GM18870 (cell line): ENCODE measurements at regions not wholly inside any gene's neighbourhood (a gene's known extent, or its start where the extent isn't known, plus 50 kb on each side); places are given as distances from the start of the nearest gene placed in this dataset.
"Not testable (repeated sequence)": the region's sequence is repeated elsewhere in the genome, so short reads cannot be mapped to it uniquely, and the experiment has no call there.

Source experiments
- ATAC-seq: cut with Tn5 transposase; IDR thresholded peaks from one replicate; pipeline ENCODE4 v1.9.1; 2021; ENCODE audit warnings: moderate library complexity; ENCODE audit not compliant: unreplicated experiment

GRCh38 chr15:62657501-62657900 lies 385.0 kb upstream of the TPM1 start:
- ATAC-seq: not testable (repeated sequence)

DNA sequence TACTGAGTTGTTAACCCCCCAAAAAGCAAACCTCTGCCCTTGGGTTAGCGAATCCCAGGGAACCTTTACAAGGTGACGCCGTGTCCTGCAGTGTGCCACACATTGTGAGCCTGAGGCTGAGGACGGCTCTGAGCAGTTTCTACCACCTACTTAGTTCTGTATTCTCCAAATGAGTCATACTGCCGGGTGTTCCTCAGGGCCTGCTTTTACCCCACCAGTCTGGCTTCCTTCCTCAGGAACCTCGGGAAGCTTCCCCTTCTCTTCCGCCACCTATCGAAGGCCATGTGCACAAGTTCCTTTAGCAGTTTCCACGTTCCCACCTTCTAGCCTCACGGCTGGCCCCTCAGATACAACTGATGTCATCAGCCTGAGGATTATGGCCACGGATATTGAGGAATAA lies 384.0 kb upstream of the TPM1 start:
- no peak for ATAC-seq

GRCh38 chr15:62663547-62663946 lies 379.0 kb upstream of the TPM1 start:
- ATAC-seq: no peak

DNA sequence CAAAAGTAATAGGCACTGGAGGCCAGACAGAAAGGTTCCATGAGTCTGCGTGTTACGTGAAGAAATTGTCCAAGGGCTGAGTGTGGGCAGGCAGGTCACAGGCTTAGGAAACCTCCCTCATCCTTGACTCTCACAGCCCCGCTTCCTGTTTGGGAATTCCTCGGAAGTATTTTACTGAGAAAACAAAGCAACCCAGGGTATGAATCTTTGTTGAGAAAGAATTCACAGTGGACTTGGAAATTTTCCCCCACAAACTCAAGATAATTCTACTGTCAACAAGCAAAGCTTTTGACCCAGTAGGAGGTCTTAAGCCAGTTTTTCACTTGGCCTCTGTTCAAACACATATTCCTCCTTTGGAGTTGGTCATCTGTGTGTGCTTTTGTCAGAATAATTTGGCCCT lies 377.1 kb upstream of the TPM1 start:
- no peak for ATAC-seq

DNA sequence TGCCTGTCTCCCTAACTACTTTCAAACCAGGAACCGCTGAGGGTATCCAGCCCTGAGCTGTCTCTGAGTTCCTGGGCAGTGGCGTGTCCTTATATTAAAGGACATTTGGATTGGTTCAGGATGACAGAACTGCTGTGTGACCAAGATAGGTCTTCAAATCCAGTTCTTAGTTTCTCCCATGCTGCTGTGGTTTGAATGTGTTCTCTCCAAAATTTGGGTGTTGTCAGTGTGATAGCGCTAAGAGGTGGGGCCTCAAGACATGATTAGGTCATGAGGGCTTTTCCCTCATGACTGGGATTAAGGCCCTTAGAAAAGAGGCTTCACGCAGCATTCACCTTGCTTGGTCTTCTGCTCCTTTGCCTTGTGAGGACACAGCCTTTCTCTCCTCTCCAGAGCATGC lies 376.5 kb upstream of the TPM1 start:
- no peak for ATAC-seq

GRCh38 chr15:62672268-62672667 lies 370.3 kb upstream of the TPM1 start:
- no peak for ATAC-seq

DNA sequence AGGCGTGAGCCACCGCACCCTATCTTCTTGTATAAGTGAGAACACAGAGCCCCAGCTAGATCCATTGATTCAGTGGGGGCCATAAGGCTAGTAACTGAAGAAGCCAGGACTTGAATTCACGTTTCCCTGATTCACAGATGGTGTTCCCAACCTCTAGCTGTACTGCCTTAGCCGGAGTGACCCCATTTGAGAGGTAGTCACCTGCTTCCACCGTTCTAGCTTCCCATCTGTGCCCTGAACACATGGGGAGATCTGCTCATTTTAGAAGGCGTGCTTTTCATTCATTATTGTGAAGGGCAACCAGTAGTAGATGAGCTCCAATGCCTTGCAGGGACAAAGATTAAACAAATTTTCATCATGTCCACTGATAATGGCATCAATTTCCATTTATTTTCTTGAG lies 365.7 kb upstream of the TPM1 start:
- ATAC-seq: no peak

DNA sequence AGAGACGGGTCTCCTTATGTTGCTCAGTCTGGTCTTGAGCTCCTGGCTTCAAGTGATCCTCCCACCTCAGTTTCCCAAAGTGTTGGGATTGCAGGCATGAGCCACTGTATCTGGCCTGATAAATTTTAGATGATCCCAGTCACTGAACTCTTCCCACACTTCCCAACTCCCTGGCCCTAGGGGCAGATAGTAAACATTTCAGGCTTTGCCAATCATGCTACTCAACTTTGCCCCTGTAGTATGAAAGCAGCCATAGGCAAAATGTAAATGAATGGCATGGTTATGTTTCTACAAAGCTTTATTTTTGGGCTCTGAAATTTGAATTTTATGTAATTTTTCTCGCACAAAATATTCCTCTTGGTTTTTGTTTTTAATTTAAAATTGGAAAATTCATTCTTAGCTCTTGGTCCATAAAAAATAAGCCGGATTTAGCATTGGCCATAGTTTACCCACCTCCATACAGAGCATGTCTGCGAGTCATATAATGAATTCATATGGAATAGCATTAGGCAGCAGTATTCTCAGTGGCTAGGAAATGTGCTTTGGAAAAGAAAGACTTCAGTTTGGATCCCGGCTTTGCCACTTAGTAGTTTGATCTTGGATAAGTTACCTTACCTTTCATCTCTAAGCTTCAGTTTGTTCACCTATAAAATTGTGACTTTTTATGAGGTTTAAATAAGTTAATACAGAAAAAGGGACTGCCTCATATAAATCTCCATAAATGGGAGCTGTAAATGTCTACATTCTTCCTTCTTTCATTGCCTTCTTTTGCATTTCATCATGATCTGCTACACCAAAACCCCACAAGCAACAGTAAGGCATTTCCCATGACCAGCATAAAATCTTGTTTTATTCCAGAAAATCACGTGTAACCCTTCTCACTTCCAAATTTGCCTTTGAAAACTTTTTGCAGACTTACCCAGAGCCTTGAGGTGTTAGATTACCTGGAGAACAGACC lies 360.3 kb upstream of the TPM1 start:
- ATAC-seq: no peak

- not testable (repeated sequence) for ATAC-seq
Observed at GRCh38 chr15:62683192-62683591, 359.4 kb upstream of the TPM1 start.

DNA sequence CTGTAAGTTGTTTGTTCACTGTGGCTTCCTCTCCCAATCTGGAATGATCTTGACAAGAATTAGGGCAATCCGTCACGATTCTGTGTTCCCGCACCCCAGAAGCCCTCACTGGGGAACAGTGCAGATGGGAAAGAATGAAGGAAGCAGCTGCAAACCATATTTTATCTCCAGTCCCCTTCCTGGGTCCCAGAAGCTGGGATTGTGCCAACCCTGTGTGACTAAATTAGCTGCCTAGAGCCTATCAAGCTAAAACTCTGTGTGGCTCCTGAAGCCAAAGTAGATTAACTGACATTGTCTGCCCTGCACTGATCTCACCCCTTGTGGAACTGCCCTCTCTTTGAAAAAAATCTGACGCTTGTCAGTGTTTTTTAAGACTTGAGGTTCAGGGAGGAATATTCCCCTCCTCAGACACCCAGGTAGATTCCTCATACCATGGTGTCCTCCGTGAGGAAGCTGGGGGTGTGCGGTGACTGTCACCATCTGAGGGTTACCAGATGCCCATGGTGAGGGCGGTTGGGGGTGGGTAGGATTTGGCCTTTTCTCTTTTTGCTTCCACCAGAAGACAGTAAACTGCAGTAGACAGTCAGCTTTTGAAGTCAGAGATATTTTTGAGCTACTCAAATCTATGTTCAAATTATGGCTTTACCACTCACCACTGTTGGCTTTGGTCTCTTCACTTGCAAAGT lies 358.3 kb upstream of the TPM1 start:
- no peak for ATAC-seq

GRCh38 chr15:62691008-62691407 lies 351.5 kb upstream of the TPM1 start:
- ATAC-seq: no peak

DNA sequence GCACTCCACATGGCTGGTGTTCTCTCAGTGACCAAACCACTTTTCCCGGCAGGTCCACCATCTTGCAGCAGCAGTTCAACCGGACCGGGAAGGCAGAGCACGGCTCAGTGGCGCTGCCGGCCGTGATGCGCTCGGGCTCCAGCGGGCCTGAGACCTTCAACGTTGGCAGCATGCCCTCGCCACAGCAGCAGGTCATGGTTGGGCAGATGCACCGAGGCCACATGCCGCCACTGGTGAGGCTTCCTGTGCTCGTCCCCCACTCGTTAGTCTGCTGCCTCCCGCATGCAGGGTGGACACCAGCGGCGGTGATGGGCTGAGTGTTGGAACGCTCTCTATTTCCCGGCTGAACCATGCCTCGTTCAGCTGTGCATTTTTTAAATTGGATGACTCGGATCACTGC lies 344.9 kb upstream of the TPM1 start:
- ATAC-seq: no peak

GRCh38 chr15:62698646-62699045 lies 343.9 kb upstream of the TPM1 start:
- ATAC-seq: no peak

DNA sequence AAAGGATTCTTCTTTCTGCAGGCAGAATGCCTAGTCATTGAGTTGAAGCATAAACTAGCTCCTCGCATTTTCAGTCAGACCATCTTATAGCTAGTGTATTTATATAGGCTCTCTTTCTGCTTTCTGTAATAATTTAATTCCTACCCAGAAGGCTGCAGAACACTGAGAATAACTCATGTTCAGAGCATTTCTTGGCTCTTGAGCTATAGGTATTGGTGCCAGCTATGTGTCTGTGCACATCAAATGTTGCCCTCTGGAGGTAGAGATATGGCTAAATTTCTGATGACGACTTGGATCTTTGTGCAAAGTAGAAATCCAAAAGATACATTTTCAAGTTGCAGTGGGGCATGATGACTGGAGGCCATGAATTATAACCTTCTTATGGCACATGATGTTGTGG lies 336.2 kb upstream of the TPM1 start:
- no peak for ATAC-seq

GRCh38 chr15:62708470-62708869 lies 334.1 kb upstream of the TPM1 start:
- ATAC-seq: no peak

DNA sequence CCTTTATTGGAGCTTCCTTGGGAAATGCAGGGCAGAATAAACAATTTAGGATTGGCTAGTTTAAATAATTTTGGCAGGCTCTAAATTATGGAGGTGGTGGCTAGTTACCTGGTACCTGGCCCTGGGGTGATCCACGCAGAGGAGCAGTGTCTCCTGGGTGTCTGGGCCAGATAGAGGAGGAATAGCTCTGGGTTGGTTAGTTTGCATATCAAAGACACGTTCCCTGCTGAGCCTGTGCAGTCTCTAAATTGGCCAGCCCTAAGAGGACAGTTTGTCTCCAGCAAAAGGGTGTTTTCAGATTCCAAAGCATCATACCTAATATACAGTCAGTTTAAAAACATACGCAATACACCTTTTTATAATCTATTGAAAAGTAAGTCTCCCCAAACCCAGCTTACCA lies 333.3 kb upstream of the TPM1 start:
- ATAC-seq: no peak

DNA sequence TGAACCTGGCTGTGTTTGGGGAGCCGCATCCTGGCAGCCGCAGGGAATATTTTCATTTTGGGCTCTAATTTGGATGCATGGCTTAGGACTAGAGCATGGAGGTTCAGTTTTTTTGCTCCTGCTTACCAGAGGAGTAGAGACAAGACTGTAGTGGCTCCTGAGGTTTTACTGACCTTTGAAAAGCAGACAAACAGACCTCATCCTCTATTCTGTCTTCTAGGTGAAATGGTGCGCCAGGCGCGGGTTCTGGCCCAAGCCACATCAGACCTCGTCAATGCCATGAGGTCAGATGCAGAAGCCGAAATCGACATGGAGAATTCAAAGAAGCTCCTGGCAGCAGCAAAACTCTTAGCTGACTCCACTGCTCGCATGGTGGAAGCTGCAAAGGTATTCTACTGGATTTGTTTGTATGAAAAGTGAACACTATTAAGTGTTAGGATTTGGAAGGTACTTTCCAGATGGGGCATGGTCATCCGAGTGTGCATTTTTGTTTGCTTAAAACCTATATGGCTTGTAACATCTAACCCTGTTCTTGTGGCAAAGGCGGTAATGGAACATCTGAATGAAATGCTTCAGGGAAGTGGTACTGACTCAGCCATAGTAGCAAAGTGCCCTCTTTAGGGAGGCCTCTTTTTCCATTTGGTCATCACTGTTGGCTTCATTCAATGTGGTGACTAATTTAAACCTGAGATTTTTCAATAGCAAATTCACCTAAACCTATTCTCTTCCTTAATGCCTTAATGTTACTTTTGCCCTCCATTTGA lies 330.7 kb upstream of the TPM1 start:
- ATAC-seq: no peak

DNA sequence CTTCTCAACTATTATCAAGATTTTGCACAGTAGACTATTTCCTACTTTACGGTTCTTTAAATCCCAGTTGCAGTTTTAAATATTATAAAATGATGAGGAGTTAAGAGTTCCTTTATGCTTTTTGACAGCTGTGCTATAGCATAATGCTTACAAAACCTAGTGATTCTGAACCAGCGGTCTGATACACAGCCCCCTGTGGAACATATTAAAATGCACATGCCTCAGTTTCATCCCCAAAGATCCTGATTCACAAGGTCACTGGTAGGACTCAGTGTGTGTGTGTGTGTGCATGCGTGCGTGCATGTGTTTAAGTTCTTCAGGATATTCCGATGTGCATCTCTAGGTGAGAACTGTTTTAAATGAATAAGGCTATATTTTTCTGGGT lies 330.1 kb upstream of the TPM1 start:
- ATAC-seq: no peak

GRCh38 chr15:62715946-62716345 lies 326.6 kb upstream of the TPM1 start:
- no peak for ATAC-seq

DNA sequence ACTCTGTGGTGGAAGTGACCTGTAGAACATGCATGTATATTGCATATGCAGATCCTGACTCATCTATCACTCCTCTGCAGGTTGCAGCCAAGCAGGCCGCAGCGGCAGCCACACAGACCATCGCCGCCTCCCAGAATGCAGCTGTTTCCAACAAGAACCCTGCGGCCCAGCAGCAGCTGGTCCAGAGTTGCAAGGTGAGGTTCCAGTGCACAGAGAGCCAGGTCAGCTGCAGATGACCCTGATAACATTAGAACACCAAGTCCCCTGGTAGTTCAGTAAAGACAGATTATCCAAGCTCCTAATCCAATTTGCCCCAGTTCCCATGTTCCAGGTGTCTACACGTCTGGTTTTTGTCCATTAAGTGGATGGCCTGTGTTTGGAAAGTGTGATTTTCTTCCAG lies 325.1 kb upstream of the TPM1 start:
- ATAC-seq: no peak

DNA sequence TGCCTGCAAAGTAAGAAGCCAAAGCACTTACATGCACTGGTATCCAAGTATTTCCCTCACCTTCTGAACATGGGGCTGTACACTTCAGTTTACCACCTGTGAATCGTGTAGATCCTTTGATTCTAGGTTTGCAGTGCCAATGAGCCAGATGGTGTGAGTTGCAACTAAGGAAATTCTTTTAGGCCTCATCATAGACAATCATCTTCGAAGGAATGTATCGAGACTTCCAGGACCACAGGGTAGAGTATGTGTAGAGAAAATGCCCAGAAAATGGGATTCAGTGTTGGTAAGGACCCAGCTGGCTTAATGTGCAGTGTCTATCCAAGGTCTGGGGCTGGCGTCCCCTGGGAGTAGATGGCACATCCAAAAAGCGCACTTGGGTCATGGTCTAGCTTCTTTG lies 323.2 kb upstream of the TPM1 start:
- no peak for ATAC-seq

DNA sequence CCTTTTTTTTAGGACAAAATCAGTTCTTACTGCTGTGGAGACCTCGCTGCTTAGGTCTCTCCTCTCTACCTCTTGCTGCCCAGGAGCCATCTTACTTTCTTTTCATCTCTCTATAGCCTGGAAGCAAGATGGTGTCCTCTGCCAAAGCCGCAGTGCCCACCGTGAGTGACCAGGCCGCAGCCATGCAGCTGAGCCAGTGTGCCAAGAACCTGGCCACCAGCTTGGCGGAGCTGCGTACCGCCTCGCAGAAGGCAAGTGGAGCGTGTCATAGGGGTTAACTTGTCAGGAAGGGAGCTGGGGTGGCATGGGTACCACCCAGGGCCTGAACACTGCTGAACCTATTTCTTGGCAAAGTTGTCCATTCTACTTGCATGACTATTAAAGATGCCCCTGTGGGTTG lies 320.3 kb upstream of the TPM1 start:
- ATAC-seq: no peak
